ENCODE measurements at regions not wholly inside any gene's neighbourhood (a gene's known extent, or its start where the extent isn't known, plus 50 kb on each side); places are given as distances from the start of the nearest gene placed in this dataset.
"Not testable (repeated sequence)": the region's sequence is repeated elsewhere in the genome, so short reads cannot be mapped to it uniquely, and the experiment has no call there.

DNA sequence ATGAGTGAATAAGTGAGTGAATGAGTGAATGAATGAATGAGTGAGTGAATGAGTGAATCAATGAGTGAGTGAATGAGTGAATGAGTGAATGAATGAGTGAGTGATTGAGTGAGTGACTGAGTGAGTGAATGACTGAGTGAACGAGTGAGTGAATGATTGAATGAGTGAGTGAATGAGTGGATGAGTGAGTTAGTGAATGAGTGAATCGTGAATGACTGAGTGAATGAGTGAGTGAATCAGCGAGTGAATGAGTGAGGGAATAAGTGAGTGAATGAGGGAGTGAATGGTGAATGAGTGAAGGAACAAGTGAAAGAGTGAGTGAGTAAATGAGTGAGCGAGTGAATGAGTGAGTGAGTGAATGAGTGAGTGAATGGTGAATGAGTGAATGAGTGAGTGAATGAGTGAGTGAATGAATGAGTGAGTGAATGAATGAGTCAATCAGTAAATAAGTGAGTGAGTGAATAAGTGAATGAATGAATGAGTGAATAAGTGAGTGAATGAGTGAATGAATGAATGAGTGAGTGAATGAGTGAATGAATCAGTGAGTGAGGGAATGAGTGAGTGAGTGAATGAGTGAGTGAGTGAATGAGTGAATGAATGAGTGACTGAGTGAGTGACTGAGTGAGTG lies 135.7 kb upstream of the ZNF469 start:
- H3K9me3 ChIP-seq (ENCODE audit: control insufficient read depth in 5 of 5, low read length in 5 of 5); H3K27ac ChIP-seq (ENCODE audit: low read depth, low read length); H3K36me3 ChIP-seq (ENCODE audit: control insufficient read depth in 5 of 5, insufficient read depth in 5 of 5, low read length in 5 of 5); H3K4me1 ChIP-seq (ENCODE audit: control insufficient read depth in 5 of 5, insufficient read depth in 5 of 5, low read length in 5 of 5); H3K4me3 ChIP-seq (ENCODE audit: low read depth in 1 of 5, low read length in 5 of 5); H3K9ac ChIP-seq (ENCODE audit: low read length in 5 of 5): not testable (repeated sequence)
- peaks cover 0 to 11% (median 5%) of the 10 kb centered on the region in 5 donors for H3K27me3 ChIP-seq (ENCODE audit: control insufficient read depth in 5 of 5, insufficient read depth in 4 of 5, low read length in 5 of 5)

DNA sequence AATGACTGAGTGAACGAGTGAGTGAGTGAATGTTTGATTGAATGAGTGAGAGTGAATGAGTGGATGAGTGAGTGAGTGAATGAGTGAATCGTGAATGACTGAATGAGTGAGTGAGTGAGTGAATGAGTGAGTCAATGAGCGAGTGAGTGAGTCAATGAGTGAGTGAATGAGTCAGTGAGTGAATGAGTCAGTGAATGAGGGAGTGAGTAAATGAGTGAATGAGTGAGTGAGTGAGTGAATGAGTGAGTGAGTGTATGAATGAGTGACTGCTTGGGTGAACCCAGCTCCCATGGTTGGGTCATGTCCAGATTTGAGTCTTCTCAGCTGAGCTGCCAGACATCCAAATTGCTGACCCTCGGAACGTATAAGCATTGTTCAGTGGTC lies 135.2 kb upstream of the ZNF469 start:
- H3K4me3 ChIP-seq (ENCODE audit: low read depth in 1 of 5, low read length in 5 of 5); H3K4me1 ChIP-seq (ENCODE audit: control insufficient read depth in 5 of 5, insufficient read depth in 5 of 5, low read length in 5 of 5); H3K36me3 ChIP-seq (ENCODE audit: control insufficient read depth in 5 of 5, insufficient read depth in 5 of 5, low read length in 5 of 5); H3K9ac ChIP-seq (ENCODE audit: low read length in 5 of 5); H3K27ac ChIP-seq (ENCODE audit: low read depth, low read length); H3K9me3 ChIP-seq (ENCODE audit: control insufficient read depth in 5 of 5, low read length in 5 of 5): not testable (repeated sequence)
- peaks cover 0 to 10% (median 5%) of the 10 kb centered on the region in 5 donors for H3K27me3 ChIP-seq (ENCODE audit: control insufficient read depth in 5 of 5, insufficient read depth in 4 of 5, low read length in 5 of 5)

DNA sequence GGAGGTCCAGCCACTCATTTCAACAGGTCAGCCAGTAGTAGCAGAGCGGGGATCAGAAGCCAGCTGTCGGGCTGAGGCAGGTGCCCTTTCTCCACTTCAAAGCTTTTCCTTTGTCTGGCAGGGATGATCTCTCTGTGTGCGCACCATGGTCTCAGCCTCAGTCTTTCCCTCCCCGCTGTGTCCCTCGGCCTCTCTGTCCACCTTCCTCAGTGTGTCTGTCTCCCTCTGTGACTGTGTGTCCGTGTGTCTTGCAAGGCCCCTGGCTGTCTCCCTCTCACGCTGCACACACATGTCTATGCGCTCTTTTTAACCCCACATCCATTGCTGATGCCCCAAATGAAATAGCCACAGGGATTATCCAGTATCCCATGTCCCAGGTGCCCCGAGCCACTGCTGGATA lies 134.0 kb upstream of the ZNF469 start:
- not testable (repeated sequence) for H3K4me1 ChIP-seq (ENCODE audit: control insufficient read depth in 5 of 5, insufficient read depth in 5 of 5, low read length in 5 of 5); H3K9ac ChIP-seq (ENCODE audit: low read length in 5 of 5); H3K36me3 ChIP-seq (ENCODE audit: control insufficient read depth in 5 of 5, insufficient read depth in 5 of 5, low read length in 5 of 5); H3K4me3 ChIP-seq (ENCODE audit: low read depth in 1 of 5, low read length in 5 of 5); H3K9me3 ChIP-seq (ENCODE audit: control insufficient read depth in 5 of 5, low read length in 5 of 5); H3K27ac ChIP-seq (ENCODE audit: low read depth, low read length); H3K27me3 ChIP-seq (ENCODE audit: control insufficient read depth in 5 of 5, insufficient read depth in 4 of 5, low read length in 5 of 5)

DNA sequence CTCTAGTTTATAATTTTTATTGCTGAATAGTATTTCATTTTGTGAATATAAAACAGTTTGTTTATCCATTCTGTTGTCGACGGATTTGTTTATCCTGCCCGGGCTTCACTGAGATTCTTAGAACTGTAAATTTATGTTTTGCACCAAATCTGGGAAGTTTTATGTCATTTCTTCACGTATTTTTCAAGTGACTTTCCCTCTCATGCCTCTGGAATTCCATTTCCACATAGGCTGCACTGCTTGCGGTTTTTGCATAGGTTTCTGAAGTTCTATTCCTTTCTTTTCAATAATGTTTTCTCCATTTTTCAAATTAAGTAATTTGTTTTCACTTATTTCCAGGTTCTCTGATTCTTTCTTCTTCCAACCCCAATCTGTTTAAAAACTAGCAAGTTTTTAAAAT lies 132.4 kb upstream of the ZNF469 start:
- H3K4me1 ChIP-seq (ENCODE audit: control insufficient read depth in 5 of 5, insufficient read depth in 5 of 5, low read length in 5 of 5); H3K9me3 ChIP-seq (ENCODE audit: control insufficient read depth in 5 of 5, low read length in 5 of 5); H3K9ac ChIP-seq (ENCODE audit: low read length in 5 of 5); H3K27ac ChIP-seq (ENCODE audit: low read depth, low read length); H3K27me3 ChIP-seq (ENCODE audit: control insufficient read depth in 5 of 5, insufficient read depth in 4 of 5, low read length in 5 of 5); H3K4me3 ChIP-seq (ENCODE audit: low read depth in 1 of 5, low read length in 5 of 5); H3K36me3 ChIP-seq (ENCODE audit: control insufficient read depth in 5 of 5, insufficient read depth in 5 of 5, low read length in 5 of 5): not testable (repeated sequence)

DNA sequence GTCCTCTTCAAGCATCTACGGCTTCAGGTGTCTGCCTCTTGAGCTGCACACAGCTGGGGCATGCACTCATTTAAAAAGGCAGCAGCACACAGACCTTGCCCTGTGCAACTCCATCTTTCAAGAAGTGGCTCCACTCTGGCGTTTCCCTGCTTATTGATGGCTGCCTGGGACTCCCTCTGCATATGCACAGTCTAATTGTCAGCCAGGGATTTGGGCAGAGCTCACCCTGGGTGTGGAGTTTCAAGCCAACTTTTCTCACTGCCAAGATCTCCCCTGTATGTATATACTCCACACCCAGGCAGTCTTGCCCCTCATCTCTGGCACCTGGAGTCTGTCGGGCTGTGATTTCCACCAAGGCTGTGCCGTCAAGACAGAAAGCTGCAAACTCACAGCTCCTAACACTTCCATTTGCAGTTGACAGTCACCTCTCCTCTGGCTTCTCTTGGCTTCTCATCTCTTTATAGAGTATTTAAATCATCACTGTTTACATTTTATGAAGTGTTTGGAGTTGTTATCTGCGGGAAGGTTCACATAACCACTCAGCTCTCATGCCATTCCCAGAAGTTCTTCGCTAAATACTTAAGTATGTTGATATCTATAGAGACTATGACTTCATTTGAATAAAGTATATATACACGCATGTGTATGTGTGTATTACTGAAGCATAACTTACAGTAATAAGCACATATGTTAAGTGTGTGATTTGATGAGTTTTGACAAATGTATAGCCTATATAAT lies 130.5 kb upstream of the ZNF469 start:
- H3K9me3 ChIP-seq (ENCODE audit: control insufficient read depth in 5 of 5, low read length in 5 of 5); H3K4me3 ChIP-seq (ENCODE audit: low read depth in 1 of 5, low read length in 5 of 5); H3K36me3 ChIP-seq (ENCODE audit: control insufficient read depth in 5 of 5, insufficient read depth in 5 of 5, low read length in 5 of 5); H3K27me3 ChIP-seq (ENCODE audit: control insufficient read depth in 5 of 5, insufficient read depth in 4 of 5, low read length in 5 of 5); H3K27ac ChIP-seq (ENCODE audit: low read depth, low read length); H3K4me1 ChIP-seq (ENCODE audit: control insufficient read depth in 5 of 5, insufficient read depth in 5 of 5, low read length in 5 of 5); H3K9ac ChIP-seq (ENCODE audit: low read length in 5 of 5): not testable (repeated sequence)

DNA sequence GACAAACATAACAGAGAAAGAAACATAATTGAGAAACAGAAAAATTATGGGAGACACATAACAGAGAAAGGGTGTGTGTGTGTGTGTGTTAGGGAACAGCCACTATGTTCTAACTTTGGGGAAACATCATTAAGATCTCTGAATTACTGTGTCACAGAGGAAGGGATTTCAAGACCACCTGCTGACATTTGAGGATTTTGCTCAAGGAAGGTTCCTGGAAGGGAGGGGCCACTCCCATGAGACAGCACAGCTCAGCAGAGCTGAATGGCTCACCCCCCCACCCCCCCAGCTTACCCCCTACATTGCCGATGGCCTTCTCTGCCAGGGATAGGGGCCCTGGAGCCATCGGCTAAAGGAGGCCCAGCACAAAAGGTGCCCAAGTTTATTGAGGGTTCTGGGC lies 124.6 kb upstream of the ZNF469 start:
- not testable (repeated sequence) for H3K4me3 ChIP-seq (ENCODE audit: low read depth in 1 of 5, low read length in 5 of 5); H3K4me1 ChIP-seq (ENCODE audit: control insufficient read depth in 5 of 5, insufficient read depth in 5 of 5, low read length in 5 of 5); H3K9ac ChIP-seq (ENCODE audit: low read length in 5 of 5); H3K27ac ChIP-seq (ENCODE audit: low read depth, low read length); H3K36me3 ChIP-seq (ENCODE audit: control insufficient read depth in 5 of 5, insufficient read depth in 5 of 5, low read length in 5 of 5); H3K27me3 ChIP-seq (ENCODE audit: control insufficient read depth in 5 of 5, insufficient read depth in 4 of 5, low read length in 5 of 5); H3K9me3 ChIP-seq (ENCODE audit: control insufficient read depth in 5 of 5, low read length in 5 of 5)

DNA sequence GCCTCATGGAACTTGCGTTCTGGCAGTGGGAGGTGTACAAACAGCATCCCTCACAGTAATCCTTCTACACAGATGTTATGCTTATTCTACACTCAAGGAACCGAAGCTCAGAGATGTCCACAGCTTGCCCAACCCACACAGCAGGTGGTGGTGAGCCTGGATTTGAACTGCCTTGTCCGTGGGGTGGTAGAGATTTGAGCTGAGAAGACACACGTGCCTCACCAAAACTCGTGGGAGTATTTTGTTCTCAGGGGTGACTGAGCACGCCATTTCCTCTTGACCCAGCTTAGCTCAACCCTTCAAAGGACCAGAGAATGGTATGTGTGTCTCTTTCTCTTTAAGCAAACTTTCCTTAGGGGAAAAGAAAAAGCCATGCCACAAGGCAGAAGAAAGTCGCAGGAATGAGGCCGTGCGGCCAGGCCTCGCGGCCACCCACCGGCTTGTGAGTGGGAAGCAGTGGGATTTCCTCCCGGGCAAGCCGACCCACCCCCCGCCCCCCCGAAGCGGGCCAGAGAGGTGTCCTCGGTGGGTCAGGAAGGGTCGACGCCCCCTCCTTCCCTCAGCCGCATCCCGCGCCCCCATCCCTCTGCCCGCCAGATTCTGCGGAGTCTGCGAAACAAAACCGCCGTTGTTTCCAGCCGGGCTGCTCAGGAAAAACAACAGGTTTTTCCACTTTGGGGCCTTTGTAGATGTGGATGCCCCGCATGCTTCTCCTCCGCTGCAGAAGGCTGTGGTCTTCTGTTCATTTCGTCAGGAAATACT lies 123.8 kb upstream of the ZNF469 start:
- H3K27me3 ChIP-seq (ENCODE audit: control insufficient read depth in 5 of 5, insufficient read depth in 4 of 5, low read length in 5 of 5); H3K36me3 ChIP-seq (ENCODE audit: control insufficient read depth in 5 of 5, insufficient read depth in 5 of 5, low read length in 5 of 5); H3K9ac ChIP-seq (ENCODE audit: low read length in 5 of 5); H3K27ac ChIP-seq (ENCODE audit: low read depth, low read length); H3K4me3 ChIP-seq (ENCODE audit: low read depth in 1 of 5, low read length in 5 of 5); H3K9me3 ChIP-seq (ENCODE audit: control insufficient read depth in 5 of 5, low read length in 5 of 5): not testable (repeated sequence)
- peaks cover 0 to 14% (median 5%) of the 10 kb centered on the region in 5 donors for H3K4me1 ChIP-seq (ENCODE audit: control insufficient read depth in 5 of 5, insufficient read depth in 5 of 5, low read length in 5 of 5)

DNA sequence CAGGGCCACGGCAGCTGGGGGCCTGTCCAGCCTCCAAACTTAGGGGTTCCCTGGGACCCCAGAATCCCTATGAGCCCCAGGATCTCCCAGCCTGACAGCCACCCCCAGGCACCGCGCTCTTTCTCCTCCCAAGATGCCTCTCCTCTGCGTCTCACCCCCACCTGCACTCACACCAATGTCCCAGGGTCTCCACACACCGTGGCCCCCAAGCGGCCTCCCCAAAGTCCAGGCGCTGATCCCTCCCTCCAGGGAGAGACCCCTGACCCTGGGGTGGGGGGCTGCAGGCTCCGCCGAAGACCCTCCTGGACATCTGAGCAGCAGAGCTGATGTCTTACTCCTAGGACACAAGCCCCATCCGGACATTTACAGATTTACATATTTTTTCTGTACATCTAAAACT lies 123.2 kb upstream of the ZNF469 start:
- not testable (repeated sequence) for H3K36me3 ChIP-seq (ENCODE audit: control insufficient read depth in 5 of 5, insufficient read depth in 5 of 5, low read length in 5 of 5); H3K27ac ChIP-seq (ENCODE audit: low read depth, low read length)

DNA sequence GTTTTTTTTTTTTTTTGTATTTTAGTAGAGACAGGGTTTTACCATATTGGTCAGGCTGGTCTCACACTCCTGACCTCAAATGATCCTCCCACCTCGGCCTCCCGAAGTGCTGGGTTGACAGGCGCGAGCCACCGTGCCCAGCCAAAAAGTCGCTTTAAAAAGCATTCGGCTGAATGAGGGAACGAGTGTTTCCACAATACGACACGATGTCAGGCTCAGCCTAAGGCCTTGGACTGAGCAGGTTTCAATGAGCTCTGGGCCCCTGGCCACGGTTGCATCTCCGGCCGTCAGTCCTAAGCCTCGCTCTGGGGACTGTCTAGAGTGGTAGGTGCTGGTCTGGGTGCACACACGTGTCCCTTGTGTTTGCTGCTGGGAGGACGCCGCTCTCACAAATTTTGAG lies 122.6 kb upstream of the ZNF469 start:
- not testable (repeated sequence) for H3K9ac ChIP-seq (ENCODE audit: low read length in 5 of 5); H3K9me3 ChIP-seq (ENCODE audit: control insufficient read depth in 5 of 5, low read length in 5 of 5); H3K36me3 ChIP-seq (ENCODE audit: control insufficient read depth in 5 of 5, insufficient read depth in 5 of 5, low read length in 5 of 5); H3K27ac ChIP-seq (ENCODE audit: low read depth, low read length); H3K27me3 ChIP-seq (ENCODE audit: control insufficient read depth in 5 of 5, insufficient read depth in 4 of 5, low read length in 5 of 5); H3K4me3 ChIP-seq (ENCODE audit: low read depth in 1 of 5, low read length in 5 of 5)
- H3K4me1 ChIP-seq (ENCODE audit: control insufficient read depth in 5 of 5, insufficient read depth in 5 of 5, low read length in 5 of 5), result peaks cover 0 to 21% (median 11%) of the 10 kb centered on the region in 5 donors

More for the DNA sequence above, 123.2 kb upstream of the ZNF469 start:
- H3K4me1 ChIP-seq (ENCODE audit: control insufficient read depth in 5 of 5, insufficient read depth in 5 of 5, low read length in 5 of 5), result peaks cover 0 to 15% (median 7%) of the 10 kb centered on the region in 5 donors
- not testable (repeated sequence) for H3K9ac ChIP-seq (ENCODE audit: low read length in 5 of 5); H3K4me3 ChIP-seq (ENCODE audit: low read depth in 1 of 5, low read length in 5 of 5); H3K27me3 ChIP-seq (ENCODE audit: control insufficient read depth in 5 of 5, insufficient read depth in 4 of 5, low read length in 5 of 5); H3K9me3 ChIP-seq (ENCODE audit: control insufficient read depth in 5 of 5, low read length in 5 of 5)

DNA sequence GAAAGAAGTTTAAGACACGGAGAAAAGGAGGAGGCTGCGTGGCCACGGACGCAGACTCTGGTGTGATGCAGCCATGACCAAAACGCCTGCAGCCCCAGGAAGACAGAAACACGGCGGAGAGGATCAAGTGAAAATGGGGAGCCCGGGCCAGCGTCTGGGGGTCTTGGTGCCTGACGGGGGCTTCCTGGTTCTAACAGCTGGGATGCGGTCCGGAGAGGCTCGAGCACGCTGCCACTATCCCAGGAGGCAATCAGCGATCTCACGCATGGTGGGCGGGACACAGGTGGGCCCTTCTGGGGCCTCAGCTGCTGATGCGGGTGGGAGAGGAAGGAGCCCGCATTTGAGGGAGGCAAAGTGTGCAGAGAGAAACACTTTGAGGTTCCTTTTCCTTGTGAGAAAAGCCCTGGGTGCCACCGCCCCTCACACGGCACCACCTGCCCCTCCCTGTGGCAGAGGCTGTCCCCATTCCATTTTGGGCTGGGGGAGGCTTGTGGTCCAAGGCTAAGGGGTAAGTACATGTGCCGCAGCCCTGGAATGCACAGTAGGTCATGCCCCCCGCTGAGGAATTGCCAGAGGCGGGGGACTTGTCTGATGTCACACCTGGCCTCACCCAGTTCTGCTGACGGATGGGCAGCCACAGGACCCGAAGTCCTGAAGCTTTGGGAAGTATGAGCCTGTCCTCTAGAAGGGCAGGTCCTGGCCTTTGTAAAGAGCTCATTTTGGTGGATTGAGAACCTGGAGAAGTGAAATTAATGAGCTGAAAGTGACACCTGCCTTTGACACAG lies 121.7 kb upstream of the ZNF469 start:
- not testable (repeated sequence) for H3K27me3 ChIP-seq (ENCODE audit: control insufficient read depth in 5 of 5, insufficient read depth in 4 of 5, low read length in 5 of 5); H3K4me3 ChIP-seq (ENCODE audit: low read depth in 1 of 5, low read length in 5 of 5); H3K9me3 ChIP-seq (ENCODE audit: control insufficient read depth in 5 of 5, low read length in 5 of 5); H3K36me3 ChIP-seq (ENCODE audit: control insufficient read depth in 5 of 5, insufficient read depth in 5 of 5, low read length in 5 of 5); H3K9ac ChIP-seq (ENCODE audit: low read length in 5 of 5); H3K27ac ChIP-seq (ENCODE audit: low read depth, low read length)
- H3K4me1 ChIP-seq (ENCODE audit: control insufficient read depth in 5 of 5, insufficient read depth in 5 of 5, low read length in 5 of 5), result peaks cover 0 to 27% (median 13%) of the 10 kb centered on the region in 5 donors

Data from subcutaneous abdominal adipose tissue (tissue), 5 donors.